Amygdala (tissue), 56 donors: ENCODE measurements at regions not wholly inside any gene's neighbourhood (a gene's known extent, or its start where the extent isn't known, plus 50 kb on each side); places are given as distances from the start of the nearest gene placed in this dataset.

Experiments used
- DNase-seq, 56 donors: peaks; one replicate each; lab custom pipeline; 2025; lab: John Stamatoyannopoulos, UW

DNA sequence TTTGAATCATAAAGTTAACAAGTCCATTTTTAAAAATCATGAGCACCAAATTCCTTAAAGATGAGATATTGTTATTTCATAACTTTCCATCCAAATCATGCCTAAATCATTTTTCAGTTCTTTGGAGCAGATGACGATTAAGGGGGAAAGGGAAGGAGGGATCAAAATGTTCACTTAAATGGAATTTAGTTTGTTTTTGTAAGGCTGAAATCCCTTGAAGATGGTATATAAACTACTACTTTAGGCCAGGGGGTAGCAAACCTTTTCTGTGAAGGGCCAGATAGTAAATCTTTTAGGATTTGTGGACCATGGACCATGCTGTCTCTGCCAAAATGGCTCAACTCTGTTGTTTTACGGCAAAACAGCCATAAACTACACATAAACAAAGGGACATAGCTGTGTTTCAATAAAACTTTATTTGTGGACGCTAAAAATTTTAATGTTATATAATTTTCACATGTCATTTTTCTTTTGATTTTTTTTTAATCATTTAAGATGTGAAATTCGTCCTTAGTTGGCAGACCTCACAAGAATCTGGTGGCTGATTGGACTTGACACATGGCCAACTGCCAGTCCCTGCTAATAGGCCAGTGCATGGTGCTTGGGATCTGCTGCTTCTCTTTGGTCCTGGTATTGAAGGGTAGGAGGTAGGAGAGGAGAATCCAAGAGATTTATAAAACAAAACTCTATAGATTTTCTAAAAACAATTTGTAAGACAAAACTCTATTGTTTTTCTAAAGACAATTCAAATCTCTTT lies 52.0 kb upstream of the RTN4 start:
- no peak for DNase-seq

- DNase-seq: no peak
Observed at GRCh38 chr2:55101466-55101865, 51.2 kb upstream of the RTN4 start.

DNA sequence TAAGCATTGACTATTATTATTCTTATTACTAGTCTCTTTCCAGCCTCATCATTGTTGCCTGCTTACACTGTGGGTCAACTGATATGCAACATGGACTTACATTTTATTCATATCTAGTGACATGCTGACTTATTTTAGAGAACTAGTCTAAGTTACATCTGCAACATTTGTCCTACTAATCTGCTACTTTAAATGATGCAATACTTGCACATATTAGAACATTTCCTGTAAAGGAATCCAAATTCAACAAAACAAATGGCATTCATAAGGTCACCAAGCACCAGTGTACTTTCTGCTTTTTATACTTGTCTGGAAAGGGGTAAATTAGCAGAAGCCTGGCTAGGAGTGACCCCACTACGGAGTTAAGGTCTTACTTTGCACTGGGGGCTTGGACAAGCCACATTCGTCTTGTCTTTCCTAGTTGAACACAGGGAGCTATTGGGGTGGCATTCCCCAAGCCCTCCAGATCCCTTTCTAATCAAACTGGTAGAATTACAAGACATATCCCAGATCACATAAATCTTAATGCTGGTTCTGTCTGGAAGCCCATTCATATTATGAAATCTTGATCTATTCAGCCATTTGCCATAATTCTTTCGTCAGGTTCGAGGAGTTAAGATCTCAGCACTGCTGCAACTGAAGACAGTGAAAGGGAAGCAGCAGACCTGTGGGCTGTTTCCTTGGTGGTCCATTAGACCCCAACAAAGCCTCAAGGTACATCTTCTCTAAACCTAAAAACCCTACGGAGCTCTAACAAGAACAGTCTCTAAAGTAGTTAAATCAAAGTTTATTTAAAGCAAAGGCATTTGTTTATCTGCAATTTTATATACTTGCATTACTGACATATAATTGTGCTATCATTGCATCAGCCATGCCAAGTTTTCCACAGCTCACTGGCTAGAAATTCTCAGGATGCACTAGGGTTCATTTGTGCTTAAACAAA lies 49.9 kb upstream of the RTN4 start:
- DNase-seq: no peak
